GM12878 (cell line): ENCODE measurements at regions not wholly inside any gene's neighbourhood (a gene's known extent, or its start where the extent isn't known, plus 50 kb on each side); places are given as distances from the start of the nearest gene placed in this dataset.

Source experiments
- ATAC-seq: fragments of 200-7000 bp; cut with Tn5 transposase; 3 replicates; pipeline ENCODE4 v1.9.1; 2020; ENCODE audit warnings: mild to moderate bottlenecking, moderate library complexity
- BruUV-seq: library from RNA; stranded (reverse); fragments of 400-500 nt; replicated peaks from 2 replicates; lab custom pipeline; 2021; lab: Mats Ljungman, UMichigan
- CTCF ChIA-PET: fragments of 300-600 bp; sonication (Branson Sonifier 250); formaldehyde crosslinking; extraction: SDS; loops from one replicate; lab custom pipeline; 2021; ENCODE audit warnings: inconsistent platforms; lab: Yijun Ruan, JAX
- POLR2A ChIA-PET: fragments of 350-600 bp; formaldehyde crosslinking; extraction: SDS; loops from one replicate; lab custom pipeline; 2021; ENCODE audit warnings: inconsistent platforms; lab: Charles Lee
- RAD21 ChIA-PET: fragments of 300-600 bp; sonication (Branson Sonifier 250); formaldehyde crosslinking; loops from one replicate; lab custom pipeline; 2023; ENCODE audit warnings: antibody characterized with exemption; ENCODE audit not compliant: unreplicated experiment; lab: Charles Lee
- SMC1A ChIA-PET: fragments of 300-600 bp; sonication (Branson Sonifier 250); formaldehyde crosslinking; loops from one replicate; lab custom pipeline; 2023; ENCODE audit not compliant: unreplicated experiment, uncharacterized antibody; lab: Charles Lee
- DNase-seq: peaks from one replicate; pipeline ENCODE4 v3.0.0-alpha.2; 2011; ENCODE audit warnings: low read depth, low spot score
- FAIRE-seq: peaks from 3 replicates; lab custom pipeline; 2011; peaks lifted over from hg19 to GRCh38; lab: Jason Lieb, UNC
- H2AFZ ChIP-seq: 2 replicates; pipeline ENCODE4 v1.6.0; 2011; ENCODE audit warnings: low read depth, low read length, control low read depth; ENCODE audit not compliant: control insufficient read depth
- H3K27ac ChIP-seq: 2 replicates; pipeline ENCODE4 v1.5.1; 2011; ENCODE audit warnings: control low read depth; ENCODE audit not compliant: control insufficient read depth, insufficient read depth
- H3K27me3 ChIP-seq, 2 experiments: replicated peaks in 1 of 2; 2 replicates each; pipeline versions ENCODE4 v1.6.0 to v1.6.1; 2011; ENCODE audit warnings: low read length in 1 of 2; ENCODE audit not compliant: control insufficient read depth in 2 of 2, insufficient read depth in 2 of 2
- H3K36me3 ChIP-seq, 2 experiments: 2 replicates each; pipeline ENCODE4 v1.5.1; 2011; ENCODE audit warnings: low read length in 1 of 2; ENCODE audit not compliant: control insufficient read depth in 2 of 2, insufficient read depth in 2 of 2
- H3K4me1 ChIP-seq: 2 replicates; pipeline ENCODE4 v1.6.1; 2011; ENCODE audit warnings: mild to moderate bottlenecking, low read length, moderate library complexity, mixed read lengths; ENCODE audit not compliant: control insufficient read depth, insufficient read depth
- H3K4me2 ChIP-seq: 2 replicates; pipeline ENCODE4 v1.6.0; 2011; ENCODE audit warnings: control low read depth; ENCODE audit not compliant: control insufficient read depth, insufficient read depth
- H3K4me3 ChIP-seq: fragments of 200-600 bp; sonication (generic); 2 replicates; pipeline ENCODE4 v1.5.1; 2016
- H3K79me2 ChIP-seq: 2 replicates; pipeline ENCODE4 v1.6.0; 2011; ENCODE audit warnings: low read length; ENCODE audit not compliant: control insufficient read depth, insufficient read depth
- H3K9ac ChIP-seq: 2 replicates; pipeline ENCODE4 v1.8.0; 2011; ENCODE audit warnings: low read length, control low read depth, mixed read lengths; ENCODE audit not compliant: control insufficient read depth, insufficient read depth
- H3K9me3 ChIP-seq: replicated peaks from 3 replicates; pipeline ENCODE4 v1.5.1; 2011; ENCODE audit warnings: mild to moderate bottlenecking, low read length; ENCODE audit not compliant: control insufficient read depth, insufficient read depth
- H4K20me1 ChIP-seq: 2 replicates; pipeline ENCODE4 v1.6.0; 2011; ENCODE audit not compliant: control insufficient read depth, insufficient read depth
- ATF2 ChIP-seq: IDR thresholded peaks from 2 replicates; pipeline ENCODE4 v1.6.1; 2012; ENCODE audit warnings: low read length, inconsistent platforms
- ATF7 ChIP-seq: fragments of 450-650 bp; IDR thresholded peaks from 2 replicates; pipeline ENCODE4 v1.6.1; 2016; ENCODE audit warnings: low read depth, mild to moderate bottlenecking
- BACH1 ChIP-seq: fragments of 450-650 bp; IDR thresholded peaks from 2 replicates; pipeline ENCODE4 v1.6.1; 2017; ENCODE audit warnings: mild to moderate bottlenecking, borderline replicate concordance
- BCL11A ChIP-seq: IDR thresholded peaks from 2 replicates; pipeline ENCODE4 v1.6.1; 2011; ENCODE audit warnings: low read depth, low read length
- CBX3 ChIP-seq: fragments of 200-600 bp; sonication (generic); IDR thresholded peaks from 2 replicates; pipeline ENCODE4 v1.6.1; 2016; ENCODE audit warnings: low read depth, borderline replicate concordance
- CREM ChIP-seq: IDR thresholded peaks from 2 replicates; pipeline ENCODE4 v1.6.1; 2014; ENCODE audit warnings: antibody characterized with exemption, low read depth
- HDGF ChIP-seq: fragments of 450-650 bp; IDR thresholded peaks from 2 replicates; pipeline ENCODE4 v1.6.1; 2016; ENCODE audit warnings: antibody characterized with exemption
- NFYB ChIP-seq: IDR thresholded peaks from 2 replicates; pipeline ENCODE4 v1.6.1; 2011; ENCODE audit warnings: low read depth, mild to moderate bottlenecking, low read length, improper control_type of control experiment, moderate library complexity; ENCODE audit not compliant: insufficient read depth
- RB1 ChIP-seq: fragments of 450-650 bp; formaldehyde crosslinking; IDR thresholded peaks from 2 replicates; pipeline ENCODE4 v1.6.1; 2017; ENCODE audit warnings: mild to moderate bottlenecking, borderline replicate concordance
- SIN3A ChIP-seq: IDR thresholded peaks from 2 replicates; pipeline ENCODE4 v1.6.1; 2012; ENCODE audit warnings: low read depth, low read length, improper control_type of control experiment
- SMC3 ChIP-seq: IDR thresholded peaks from 2 replicates; pipeline ENCODE4 v1.6.1; 2011; ENCODE audit warnings: low read length, improper control_type of control experiment, borderline replicate concordance
- TARDBP ChIP-seq: IDR thresholded peaks from 2 replicates; pipeline ENCODE4 v1.6.1; 2016; ENCODE audit warnings: borderline replicate concordance
- WGBS: methylation state at CpG from one replicate; pipeline ENCODE4 v1.1.6; 2016; ENCODE audit warnings: low lambda C conversion rate; ENCODE audit not compliant: insufficient replicate concordance, insufficient coverage; ENCODE audit errors: missing lambda C conversion rate; 5-methylcytosine and 5-hydroxymethylcytosine counted together
- in situ Hi-C: fragments of 300-500 bp; cut with MboI; formaldehyde crosslinking; loops from 9 replicates; pipeline ENCODE4 v1.14.3; 2018; ENCODE audit warnings: mixed read lengths
- intact Hi-C: fragments of 100-400 bp; cut with micrococcal nuclease; formaldehyde crosslinking; loops from one replicate; pipeline ENCODE4 v1.14.2; 2022; ENCODE audit not compliant: unreplicated experiment

DNA sequence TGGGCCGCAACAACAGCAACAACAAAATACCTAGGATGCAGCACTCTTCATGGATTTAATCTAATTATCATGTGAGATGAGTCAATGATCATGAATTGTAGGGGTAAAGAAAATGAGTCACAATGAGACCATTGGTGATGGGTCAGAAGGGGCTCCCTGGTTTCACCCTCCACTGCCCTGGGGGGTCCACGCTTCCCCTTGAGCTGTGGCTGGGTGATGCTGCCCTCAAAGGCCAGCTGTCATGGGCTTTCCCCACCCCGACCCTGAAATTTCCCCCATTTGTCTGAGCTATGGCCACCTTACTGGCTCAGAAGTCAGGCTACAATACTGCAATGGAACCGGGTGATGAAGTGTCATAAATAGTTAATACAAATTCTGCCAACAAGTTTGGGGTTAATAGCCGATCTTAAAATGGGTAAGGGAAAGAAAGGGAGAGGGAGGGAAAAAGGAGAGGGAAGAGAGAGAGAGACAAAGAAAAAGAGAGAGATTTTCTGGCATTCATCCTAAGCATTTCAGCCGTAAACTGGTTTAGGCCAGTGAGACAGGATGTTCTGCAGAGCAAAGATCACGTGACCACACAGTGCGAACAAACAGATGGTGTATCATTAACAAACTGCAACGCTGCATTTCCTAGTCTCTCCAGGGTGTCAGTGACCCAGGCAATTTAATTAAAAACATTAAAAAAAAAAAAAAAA lies 143.4 kb upstream of the ERRFI1 start (continued):
- TF ChIP-seq ATF2 = 0 out of 2 replicates have a peak, but pooled peaks have one; percentile 27
- peak; percentile 72 for TF ChIP-seq BCL11A
- TF ChIP-seq RB1 = no peak

DNA sequence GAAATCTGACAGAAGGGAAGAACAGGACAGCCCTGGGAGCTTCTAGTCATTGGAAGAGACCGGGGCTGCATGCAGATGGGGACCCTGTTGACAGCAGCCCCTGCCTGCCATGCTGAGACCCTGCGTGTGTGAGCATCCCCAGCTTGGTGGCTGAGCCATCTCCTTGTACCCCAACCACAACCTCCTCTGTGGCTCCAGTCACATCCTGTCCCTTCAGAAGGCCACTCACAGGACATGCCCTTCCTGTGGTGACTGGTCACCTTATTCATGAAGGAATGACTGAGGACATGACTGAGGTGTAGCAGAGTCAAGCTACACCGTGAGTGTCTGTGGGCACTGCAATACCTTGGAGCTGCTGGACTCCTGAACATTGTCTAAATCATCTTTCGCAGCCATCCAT lies 141.8 kb upstream of the ERRFI1 start:
- TF ChIP-seq CBX3 (no peak), TARDBP (no peak), SMC3 (no peak), NFYB (no peak), HDGF (no peak), CREM (no peak), ATF7 (no peak), SIN3A (no peak), BACH1 (no peak)

More for the DNA sequence above, 141.8 kb upstream of the ERRFI1 start:
- Histone ChIP-seq H3K4me2 (no peak overlapping the region; the same call in 1 of the 2 replicates), H4K20me1 (no peaks in the 10 kb centered on the region), H3K4me1 (peaks cover 33% of the 10 kb centered on the region), H3K36me3 (no peaks in the 10 kb centered on the region), H3K79me2 (no peaks in the 10 kb centered on the region), H3K27me3 (no peaks in the 10 kb centered on the region), H3K27ac (peak overlapping the region; percentile 47), H2AFZ (peak overlapping the region; percentile 21; the same call in 1 of the 2 replicates), H3K4me3 (no peak overlapping the region), H3K9ac (no peak overlapping the region), H3K9me3 (no peaks in the 10 kb centered on the region; the same call in 2 of the 3 replicates)
- intact Hi-C loops (loop anchor here (5.0 kb wide), 1 partner anchor 141 kb away; the partner anchor contains the start of gene ERRFI1), in situ Hi-C loops (no loop called here)
- DNase-seq (no peak), FAIRE-seq (no peak), ATAC-seq (peak; percentile 2)
- 53% methylated on average over 4 of the region's 4 CpGs for WGBS
- CTCF ChIA-PET = interaction anchor here (0.7 to 1.9 kb wide), 5 partner anchors 9 to 153 kb away, joined by 3 to 7 read pairs (median 4); no protein-coding TSS in a partner anchor
- POLR2A ChIA-PET = interaction anchor here (0.6 to 3.3 kb wide), 5 partner anchors 19 to 259 kb away, joined by 3 to 13 read pairs (median 8); no protein-coding TSS in a partner anchor
- SMC1A ChIA-PET = interaction anchor here (0.6 to 3.0 kb wide), 9 partner anchors 13 to 593 kb away, joined by 3 to 14 read pairs (median 4); no protein-coding TSS in a partner anchor
- no TSS peak for BruUV-seq
- RAD21 ChIA-PET = interaction anchor here (1.1 to 3.3 kb wide), 7 partner anchors 9 to 153 kb away, joined by 4 to 22 read pairs (median 5); no protein-coding TSS in a partner anchor
